ENCODE measurements at regions not wholly inside any gene's neighbourhood (a gene's known extent, or its start where the extent isn't known, plus 50 kb on each side); places are given as distances from the start of the nearest gene placed in this dataset.

- Histone ChIP-seq H3K9ac (ENCODE audit: extremely low read depth, insufficient read length, low read length) (no peak overlapping the region), H3K18ac (ENCODE audit: insufficient read length, low read depth, low read length) (no peak overlapping the region), H3K23me2 (ENCODE audit: insufficient read length, low read depth, low read length, poor library complexity, severe bottlenecking) (no peaks in the 10 kb centered on the region), H2BK5ac (ENCODE audit: insufficient read length, low read length) (no peak overlapping the region), H3K79me2 (ENCODE audit: insufficient read depth, low read length) (no peaks in the 10 kb centered on the region), H4K8ac (replicated peaks; ENCODE audit: insufficient read length, low read depth, low read length) (no peak overlapping the region), H4K91ac (ENCODE audit: insufficient read length, low read depth, low read length) (no peak overlapping the region), H2BK15ac (ENCODE audit: low read depth, low read length) (no peak overlapping the region), H3K4me2 (ENCODE audit: insufficient read depth, insufficient read length, low read length) (no peak overlapping the region), H2AFZ (ENCODE audit: low read length) (no peak overlapping the region), H3K27ac (ENCODE audit: insufficient read length, low read depth, low read length) (no peak overlapping the region), H2AK5ac (ENCODE audit: insufficient read length, low read length) (no peak overlapping the region), H2BK12ac (ENCODE audit: insufficient read length, low read depth, low read length) (no peak overlapping the region), H3K14ac (ENCODE audit: insufficient read depth, low read length) (no peak overlapping the region), H4K20me1 (ENCODE audit: control insufficient read depth, insufficient read depth, insufficient read length) (no peaks in the 10 kb centered on the region), H4K5ac (ENCODE audit: insufficient read length, low read depth, low read length) (no peak overlapping the region), H3K4ac (ENCODE audit: low read depth, low read length) (no peak overlapping the region), H3K4me1 (ENCODE audit: insufficient read depth, low read length) (peaks cover 2% of the 10 kb centered on the region; the same call in 1 of the 2 replicates), H3T11ph (ENCODE audit: low read length) (no peak overlapping the region), H3K79me1 (ENCODE audit: insufficient read depth, low read depth, low read length, poor library complexity, severe bottlenecking) (no peaks in the 10 kb centered on the region), H3K56ac (ENCODE audit: insufficient read length, low read depth, low read length) (no peak overlapping the region), H3K27me3 (ENCODE audit: insufficient read depth, low read length) (no peaks in the 10 kb centered on the region), H3K23ac (ENCODE audit: insufficient read length, low read depth, low read length) (no peak overlapping the region), H3K9me3 (ENCODE audit: control insufficient read depth, low read depth, low read length) (no peaks in the 10 kb centered on the region), H2BK120ac (ENCODE audit: low read depth, low read length, poor library complexity, severe bottlenecking) (no peak overlapping the region), H2BK20ac (ENCODE audit: low read depth, low read length, poor library complexity, severe bottlenecking) (no peak overlapping the region)
- Mint-ChIP-seq H3K4me1 (peaks cover 28 to 31% of the 10 kb centered on the region in 2 experiments), H3K36me3 (ENCODE audit: insufficient read depth in 1 of 3, low read depth in 3 of 3) (no peaks in the 10 kb centered on the region), H3K27me3 (ENCODE audit: low read depth) (no peaks in the 10 kb centered on the region), H3K27ac (no peak overlapping the region), H3K9me3 (no peaks in the 10 kb centered on the region), H3K4me3 (no peak overlapping the region)
- no peak for DNase-seq
- no peak for TF ChIP-seq CTCF (conservative IDR thresholded peaks at IDR 0.05)
- no CpG with 5 or more reads among the region's 1 CpG for WGBS (ENCODE audit: extremely low coverage, insufficient read length, low lambda C conversion rate)
These were observed 184.6 kb downstream of the LIG4 start for GRCh38 chr13:108030769-108031168.

Data from H9 (cell line).